OCI-LY1 (cell line): ENCODE measurements at regions not wholly inside any gene's neighbourhood (a gene's known extent, or its start where the extent isn't known, plus 50 kb on each side); places are given as distances from the start of the nearest gene placed in this dataset.

Experiments used
- EZH2 ChIP-seq: fragments of 200-600 bp; sonication (generic), shearing (Covaris generic); IDR thresholded peaks from 2 replicates; pipeline ENCODE4 v1.8.0; 2017; ENCODE audit warnings: borderline replicate concordance, mixed run types, mild to moderate bottlenecking, antibody characterized with exemption, low read length, moderate library complexity, mixed read lengths
- TF ChIP-seq, protein P1 (sequence below): fragments of 200-600 bp; sonication (generic), shearing (Covaris generic); IDR thresholded peaks from 2 replicates; pipeline ENCODE4 v1.5.1; 2017; ENCODE audit warnings: mild to moderate bottlenecking, antibody characterized with exemption, low read length, moderate library complexity, mixed read lengths

DNA sequence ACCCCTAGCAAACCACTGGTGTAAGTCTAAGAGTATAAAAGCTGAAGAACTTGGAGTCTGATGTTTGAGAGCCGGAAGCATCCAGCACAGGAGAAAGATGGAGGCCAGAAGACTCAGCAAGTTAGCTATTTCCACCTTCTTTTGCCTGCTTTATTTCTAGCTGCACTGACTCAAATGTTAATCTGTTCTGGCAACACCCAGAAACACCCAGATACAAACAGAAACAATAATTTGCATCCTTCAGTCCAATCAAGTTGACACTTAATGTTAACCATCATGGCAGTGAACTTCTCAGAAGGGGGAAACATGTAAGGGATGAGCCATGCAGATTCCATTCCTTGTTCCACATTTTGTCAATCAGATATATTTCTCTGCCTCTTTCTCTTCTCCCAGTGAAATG is 101.8 kb upstream of the FERD3L start:
- TF ChIP-seq, protein P1, sequence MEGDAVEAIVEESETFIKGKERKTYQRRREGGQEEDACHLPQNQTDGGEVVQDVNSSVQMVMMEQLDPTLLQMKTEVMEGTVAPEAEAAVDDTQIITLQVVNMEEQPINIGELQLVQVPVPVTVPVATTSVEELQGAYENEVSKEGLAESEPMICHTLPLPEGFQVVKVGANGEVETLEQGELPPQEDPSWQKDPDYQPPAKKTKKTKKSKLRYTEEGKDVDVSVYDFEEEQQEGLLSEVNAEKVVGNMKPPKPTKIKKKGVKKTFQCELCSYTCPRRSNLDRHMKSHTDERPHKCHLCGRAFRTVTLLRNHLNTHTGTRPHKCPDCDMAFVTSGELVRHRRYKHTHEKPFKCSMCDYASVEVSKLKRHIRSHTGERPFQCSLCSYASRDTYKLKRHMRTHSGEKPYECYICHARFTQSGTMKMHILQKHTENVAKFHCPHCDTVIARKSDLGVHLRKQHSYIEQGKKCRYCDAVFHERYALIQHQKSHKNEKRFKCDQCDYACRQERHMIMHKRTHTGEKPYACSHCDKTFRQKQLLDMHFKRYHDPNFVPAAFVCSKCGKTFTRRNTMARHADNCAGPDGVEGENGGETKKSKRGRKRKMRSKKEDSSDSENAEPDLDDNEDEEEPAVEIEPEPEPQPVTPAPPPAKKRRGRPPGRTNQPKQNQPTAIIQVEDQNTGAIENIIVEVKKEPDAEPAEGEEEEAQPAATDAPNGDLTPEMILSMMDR: no peak
- TF ChIP-seq EZH2: no peak
